ENCODE measurements at regions not wholly inside any gene's neighbourhood (a gene's known extent, or its start where the extent isn't known, plus 50 kb on each side); places are given as distances from the start of the nearest gene placed in this dataset.

- WGBS, 10 experiments: 9 to 100% (median 78%) methylated on average over 1 to 5 of the region's 12 CpGs; no CpG with 5 or more reads in 4 of the 10 experiments
- H3K27ac ChIP-seq: no peak overlapping the region
- H3K4me3 ChIP-seq: no peak overlapping the region
- in situ Hi-C loops (cut with MboI; ENCODE audit: low pct_unique_long_range_greater_than_20kb in 2 of 9, low sequenced_read_pairs in 9 of 9, unreplicated experiment in 9 of 9): no loop called here
- no peak for ATAC-seq (replicated peaks in 6 of 8)
- peaks cover 25 to 29% of the 10 kb centered on the region in 2 donors for H3K4me1 ChIP-seq (replicated peaks in 1 of 2)
Measured at GRCh38 chr9:79974806-79975422, 403.1 kb downstream of the TLE4 start.

GRCh38 chr9:79973627-79974026, 401.9 kb downstream of the TLE4 start:
- Histone ChIP-seq H3K4me1 (replicated peaks in 1 of 2) (peaks cover 25 to 27% of the 10 kb centered on the region in 2 donors), H3K27ac (no peak overlapping the region), H3K4me3 (no peak overlapping the region)
- in situ Hi-C loops (cut with MboI; ENCODE audit: low pct_unique_long_range_greater_than_20kb in 2 of 9, low sequenced_read_pairs in 9 of 9, unreplicated experiment in 9 of 9): no loop called here
- 21 to 100% (median 76%) methylated on average over 1 to 3 of the region's 3 CpGs; no CpG with 5 or more reads in 3 of the 10 experiments for WGBS, 10 experiments
- no peak for ATAC-seq (replicated peaks in 6 of 8)

GRCh38 chr9:79970146-79970425, 398.3 kb downstream of the TLE4 start:
- ATAC-seq (replicated peaks in 6 of 8): no peak
- no peak overlapping the region for H3K4me3 ChIP-seq
- H3K27ac ChIP-seq: no peak overlapping the region
- in situ Hi-C loops (cut with MboI; ENCODE audit: low pct_unique_long_range_greater_than_20kb in 2 of 9, low sequenced_read_pairs in 9 of 9, unreplicated experiment in 9 of 9): no loop called here
- H3K4me1 ChIP-seq (replicated peaks in 1 of 2): no peaks in the 10 kb centered on the region
- WGBS, 10 experiments: 14 to 100% (median 75%) methylated on average over 1 to 2 of the region's 2 CpGs; no CpG with 5 or more reads in 3 of the 10 experiments

GRCh38 chr9:79969393-79970145, 397.8 kb downstream of the TLE4 start:
- no peak overlapping the region for H3K27ac ChIP-seq
- no peak overlapping the region for H3K4me3 ChIP-seq
- no peak for ATAC-seq (replicated peaks in 6 of 8)
- no peaks in the 10 kb centered on the region for H3K4me1 ChIP-seq (replicated peaks in 1 of 2)
- 26 to 100% (median 81%) methylated on average over 1 to 3 of the region's 3 CpGs for WGBS, 10 experiments
- in situ Hi-C loops (cut with MboI; ENCODE audit: low pct_unique_long_range_greater_than_20kb in 2 of 9, low sequenced_read_pairs in 9 of 9, unreplicated experiment in 9 of 9): no loop called here

GRCh38 chr9:79968533-79968932, 396.8 kb downstream of the TLE4 start:
- Histone ChIP-seq H3K27ac (no peak overlapping the region), H3K4me1 (replicated peaks in 1 of 2) (no peaks in the 10 kb centered on the region), H3K4me3 (no peak overlapping the region)
- 0 to 100% (median 18%) methylated on average over 1 of the region's 1 CpG; no CpG with 5 or more reads in 6 of the 10 experiments for WGBS, 10 experiments
- no peak for ATAC-seq (replicated peaks in 6 of 8)
- in situ Hi-C loops (cut with MboI; ENCODE audit: low pct_unique_long_range_greater_than_20kb in 2 of 9, low sequenced_read_pairs in 9 of 9, unreplicated experiment in 9 of 9): no loop called here

- Histone ChIP-seq H3K27ac (no peak overlapping the region), H3K4me1 (replicated peaks in 1 of 2) (peaks cover 16 to 20% of the 10 kb centered on the region in 2 donors), H3K4me3 (no peak overlapping the region)
- in situ Hi-C loops (cut with MboI; ENCODE audit: low pct_unique_long_range_greater_than_20kb in 2 of 9, low sequenced_read_pairs in 9 of 9, unreplicated experiment in 9 of 9): no loop called here
- peak in 5 of 8 experiments; percentile 20 to 81 (median 59) for ATAC-seq (replicated peaks in 6 of 8)
- 0 to 69% (median 20%) methylated on average over 1 to 3 of the region's 3 CpGs; no CpG with 5 or more reads in 2 of the 10 experiments for WGBS, 10 experiments
Measured at GRCh38 chr9:79962836-79963235, 391.1 kb downstream of the TLE4 start.

- in situ Hi-C loops (cut with MboI; ENCODE audit: low pct_unique_long_range_greater_than_20kb in 2 of 9, low sequenced_read_pairs in 9 of 9, unreplicated experiment in 9 of 9): no loop called here
- WGBS, 10 experiments: 17 to 100% (median 100%) methylated on average over 1 of the region's 1 CpG; no CpG with 5 or more reads in 3 of the 10 experiments
Measured at GRCh38 chr9:79962150-79962549, 390.4 kb downstream of the TLE4 start.

GRCh38 chr9:79955300-79955699, 383.5 kb downstream of the TLE4 start:
- in situ Hi-C loops (cut with MboI; ENCODE audit: low pct_unique_long_range_greater_than_20kb in 2 of 9, low sequenced_read_pairs in 9 of 9, unreplicated experiment in 9 of 9): no loop called here
- no peak overlapping the region for H3K27ac ChIP-seq
- no peak for ATAC-seq (replicated peaks in 6 of 8)
- WGBS, 10 experiments: 50 to 89% (median 75%) methylated on average over 1 to 3 of the region's 3 CpGs; no CpG with 5 or more reads in 6 of the 10 experiments
- no peak overlapping the region for H3K4me3 ChIP-seq
- H3K4me1 ChIP-seq (replicated peaks in 1 of 2): peaks cover 0 to 3% of the 10 kb centered on the region in 2 donors

More at GRCh38 chr9:79962150-79962549, 390.4 kb downstream of the TLE4 start:
- no peak for ATAC-seq (replicated peaks in 6 of 8)
- Histone ChIP-seq H3K4me3 (no peak overlapping the region), H3K27ac (no peak overlapping the region), H3K4me1 (replicated peaks in 1 of 2) (peaks cover 16 to 20% of the 10 kb centered on the region in 2 donors)

- in situ Hi-C loops (cut with MboI; ENCODE audit: low pct_unique_long_range_greater_than_20kb in 2 of 9, low sequenced_read_pairs in 9 of 9, unreplicated experiment in 9 of 9): no loop called here
- ATAC-seq (replicated peaks in 6 of 8): no peak
- no peak overlapping the region for H3K4me3 ChIP-seq
- H3K4me1 ChIP-seq (replicated peaks in 1 of 2): no peaks in the 10 kb centered on the region
- no peak overlapping the region for H3K27ac ChIP-seq
Measured at GRCh38 chr9:79953908-79954307, 382.1 kb downstream of the TLE4 start.

GRCh38 chr9:79952401-79952800, 380.6 kb downstream of the TLE4 start:
- ATAC-seq (replicated peaks in 6 of 8): no peak
- Histone ChIP-seq H3K4me1 (replicated peaks in 1 of 2) (no peaks in the 10 kb centered on the region), H3K27ac (no peak overlapping the region), H3K4me3 (no peak overlapping the region)
- WGBS, 10 experiments: 25 to 100% (median 84%) methylated on average over 1 to 2 of the region's 2 CpGs; no CpG with 5 or more reads in 2 of the 10 experiments
- in situ Hi-C loops (cut with MboI; ENCODE audit: low pct_unique_long_range_greater_than_20kb in 2 of 9, low sequenced_read_pairs in 9 of 9, unreplicated experiment in 9 of 9): no loop called here

- H3K4me3 ChIP-seq: no peak overlapping the region
- no peaks in the 10 kb centered on the region for H3K4me1 ChIP-seq (replicated peaks in 1 of 2)
- H3K27ac ChIP-seq: no peak overlapping the region
- 35 to 100% (median 88%) methylated on average over 2 of the region's 2 CpGs; no CpG with 5 or more reads in 2 of the 10 experiments for WGBS, 10 experiments
- in situ Hi-C loops (cut with MboI; ENCODE audit: low pct_unique_long_range_greater_than_20kb in 2 of 9, low sequenced_read_pairs in 9 of 9, unreplicated experiment in 9 of 9): loop anchor here in 1 of 9 experiments (25.0 kb wide), 1 partner anchor 109 kb away; no protein-coding TSS in a partner anchor
- ATAC-seq (replicated peaks in 6 of 8): peak in 1 of 8 experiments; percentile 35
Measured at GRCh38 chr9:79946712-79947111, 374.9 kb downstream of the TLE4 start.

- in situ Hi-C loops (cut with MboI; ENCODE audit: low pct_unique_long_range_greater_than_20kb in 2 of 9, low sequenced_read_pairs in 9 of 9, unreplicated experiment in 9 of 9): loop anchor here in 1 of 9 experiments (25.0 kb wide), 1 partner anchor 108 kb away; no protein-coding TSS in a partner anchor
- peak in 1 of 8 experiments; percentile 16 for ATAC-seq (replicated peaks in 6 of 8)
- H3K27ac ChIP-seq: no peak overlapping the region
- peaks cover 3 to 5% of the 10 kb centered on the region in 2 donors for H3K4me1 ChIP-seq (replicated peaks in 1 of 2)
- H3K4me3 ChIP-seq: no peak overlapping the region
Measured at GRCh38 chr9:79945495-79945894, 373.7 kb downstream of the TLE4 start.

- no peak overlapping the region for H3K27ac ChIP-seq
- peaks cover 4 to 9% of the 10 kb centered on the region in 2 donors for H3K4me1 ChIP-seq (replicated peaks in 1 of 2)
- whole genome bisulfite sequencing, 10 experiments: 0 to 100% (median 25%) methylated on average over 1 of the region's 1 CpG; no CpG with 5 or more reads in 6 of the 10 experiments
- ATAC-seq (replicated peaks in 6 of 8): peak in 5 of 8 experiments; percentile 30 to 83 (median 44)
- H3K4me3 ChIP-seq: no peak overlapping the region
- in situ Hi-C loops (cut with MboI; ENCODE audit: low pct_unique_long_range_greater_than_20kb in 2 of 9, low sequenced_read_pairs in 9 of 9, unreplicated experiment in 9 of 9): loop anchor here in 1 of 9 experiments (25.0 kb wide), 1 partner anchor 108 kb away; no protein-coding TSS in a partner anchor
Measured at GRCh38 chr9:79945016-79945415, 373.3 kb downstream of the TLE4 start.
